ENCODE measurements at regions not wholly inside any gene's neighbourhood (a gene's known extent, or its start where the extent isn't known, plus 50 kb on each side); places are given as distances from the start of the nearest gene placed in this dataset.

DNA sequence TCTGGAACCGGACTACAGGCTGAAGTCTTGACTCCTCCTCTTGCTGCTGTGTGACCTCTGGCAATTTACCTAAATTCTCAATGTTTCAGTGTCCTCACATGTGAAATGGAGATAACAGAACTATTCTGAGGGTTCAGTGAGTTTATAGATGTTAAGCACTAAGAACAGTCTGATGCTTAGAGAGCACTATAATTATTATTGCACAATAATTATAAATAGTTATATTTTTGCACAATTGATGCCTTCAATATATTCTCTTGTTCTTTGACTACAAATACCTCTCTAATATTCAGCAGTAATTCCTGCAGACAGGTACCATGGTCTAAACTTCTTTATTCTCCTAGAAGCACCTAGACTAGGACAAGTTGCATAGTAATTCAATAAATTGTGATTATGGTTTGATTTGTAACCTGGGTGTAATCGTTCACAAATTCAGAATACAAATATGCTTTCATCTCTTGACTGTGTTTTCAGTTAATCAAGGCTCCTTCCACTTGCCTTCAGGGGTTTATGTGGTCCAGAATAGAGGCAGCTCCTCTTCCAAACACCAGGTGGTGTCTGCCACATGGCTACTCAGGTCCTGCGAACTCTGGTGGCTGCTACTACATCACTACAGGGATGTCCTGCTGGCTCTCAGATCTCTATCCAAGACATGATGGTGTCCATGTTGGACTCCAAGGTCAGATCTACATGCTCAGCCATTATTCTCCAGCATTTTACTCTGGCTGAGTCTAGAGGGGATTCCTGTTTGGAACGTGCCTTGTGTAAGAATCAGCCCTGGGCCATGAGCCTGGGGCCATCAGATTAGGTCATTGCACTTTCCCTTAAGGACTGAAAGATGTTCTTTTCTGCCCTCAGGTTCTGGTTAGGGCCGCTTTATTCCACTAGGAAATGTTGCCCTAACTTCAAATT lies 103.4 kb downstream of the QRFPR start:
- no peak for DNase-seq

DNA sequence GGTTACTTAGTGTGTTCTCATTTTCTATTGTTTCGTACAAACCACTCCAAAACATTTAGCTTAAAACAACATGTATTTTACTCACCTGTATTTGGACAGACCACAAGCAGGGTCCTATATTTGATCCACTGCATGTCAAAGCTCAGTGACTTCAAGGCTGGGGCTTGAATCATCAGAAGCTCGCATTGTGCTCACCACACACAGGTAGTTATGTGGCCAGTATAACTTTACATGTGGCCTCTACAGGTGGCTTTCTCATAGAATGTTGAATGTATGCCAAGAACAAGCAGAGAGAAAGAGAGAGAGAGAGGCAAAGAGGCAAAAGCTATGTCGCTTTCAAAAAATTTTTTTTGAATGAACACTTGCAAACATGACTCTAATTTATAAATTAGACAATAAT lies 107.6 kb downstream of the QRFPR start:
- DNase-seq, result no peak

DNA sequence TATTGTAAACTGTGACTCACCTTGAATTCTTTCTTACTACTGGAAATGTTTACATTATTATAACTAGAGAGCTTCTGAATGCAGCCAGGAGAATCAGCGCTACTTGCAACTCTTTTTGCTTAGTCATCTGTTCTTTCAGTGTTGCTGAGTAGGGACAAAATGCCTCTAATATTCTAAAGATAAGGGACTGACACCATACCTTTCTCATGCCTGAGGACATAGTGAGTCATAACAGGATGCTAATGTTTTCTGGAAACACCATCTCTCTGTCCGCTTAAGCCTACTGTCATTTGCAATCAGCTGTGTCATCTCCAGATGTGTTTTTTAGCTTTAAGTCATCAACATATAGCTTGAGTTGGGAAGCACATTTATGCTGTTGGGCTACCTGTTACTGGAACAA lies 108.3 kb downstream of the QRFPR start:
- no peak for DNase-seq

DNA sequence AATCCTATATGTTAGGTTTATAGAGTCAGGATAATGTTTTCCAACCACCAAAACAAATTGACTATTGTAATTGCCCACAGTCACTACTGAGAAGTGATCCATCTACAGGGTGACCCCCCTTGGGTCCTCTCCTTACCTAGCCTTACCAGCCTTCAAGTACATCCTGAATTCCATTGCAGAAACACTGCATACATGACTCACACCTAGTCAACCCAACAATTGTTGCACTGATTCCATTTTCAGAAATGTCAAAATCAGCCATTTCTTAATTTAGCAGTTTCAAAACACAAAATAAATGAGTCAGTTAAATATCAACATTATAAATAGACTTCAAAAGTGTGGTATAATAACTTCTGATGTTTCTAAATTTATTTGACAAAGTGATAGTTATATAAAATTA lies 106.3 kb upstream of the TNIP3 start:
- no peak for DNase-seq

DNA sequence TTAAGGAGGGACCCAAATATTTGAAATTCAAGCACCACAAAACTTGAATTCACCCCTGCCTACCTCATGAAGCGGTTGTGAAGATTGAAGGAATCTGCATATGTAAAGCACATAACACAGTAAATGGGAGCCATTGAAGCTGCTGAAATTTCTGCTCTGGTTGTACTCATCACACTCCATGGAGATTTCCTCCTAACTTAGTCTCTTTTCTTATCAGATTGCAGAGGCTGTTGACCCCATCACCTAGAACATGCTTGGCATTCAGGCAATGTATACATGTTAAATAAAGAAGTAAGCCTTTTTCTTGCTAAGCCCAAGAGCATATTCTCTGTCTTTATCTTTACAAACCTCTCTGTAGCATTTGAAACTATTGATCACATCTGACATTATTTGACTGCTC lies 104.9 kb upstream of the TNIP3 start:
- no peak for DNase-seq

DNA sequence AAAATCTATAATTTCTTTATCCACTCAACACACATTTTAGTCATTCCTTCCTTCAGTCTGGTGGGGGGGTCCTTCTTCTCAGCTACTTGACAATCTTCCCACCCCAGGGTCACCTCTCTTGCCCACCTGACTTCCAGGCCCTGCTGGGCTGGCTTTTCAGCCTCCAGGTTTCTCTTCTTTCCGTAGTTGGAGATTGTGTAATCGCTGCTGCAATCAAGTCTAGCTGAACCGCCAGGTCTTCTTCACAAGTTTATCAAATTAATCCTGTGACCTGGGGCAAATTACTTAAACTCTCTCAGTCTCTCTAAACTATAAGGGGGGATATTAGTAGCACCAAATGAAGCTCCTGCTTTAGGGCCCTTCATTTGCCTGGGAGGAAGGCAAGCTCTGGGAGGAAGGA lies 102.9 kb upstream of the TNIP3 start:
- no peak for DNase-seq

DNA sequence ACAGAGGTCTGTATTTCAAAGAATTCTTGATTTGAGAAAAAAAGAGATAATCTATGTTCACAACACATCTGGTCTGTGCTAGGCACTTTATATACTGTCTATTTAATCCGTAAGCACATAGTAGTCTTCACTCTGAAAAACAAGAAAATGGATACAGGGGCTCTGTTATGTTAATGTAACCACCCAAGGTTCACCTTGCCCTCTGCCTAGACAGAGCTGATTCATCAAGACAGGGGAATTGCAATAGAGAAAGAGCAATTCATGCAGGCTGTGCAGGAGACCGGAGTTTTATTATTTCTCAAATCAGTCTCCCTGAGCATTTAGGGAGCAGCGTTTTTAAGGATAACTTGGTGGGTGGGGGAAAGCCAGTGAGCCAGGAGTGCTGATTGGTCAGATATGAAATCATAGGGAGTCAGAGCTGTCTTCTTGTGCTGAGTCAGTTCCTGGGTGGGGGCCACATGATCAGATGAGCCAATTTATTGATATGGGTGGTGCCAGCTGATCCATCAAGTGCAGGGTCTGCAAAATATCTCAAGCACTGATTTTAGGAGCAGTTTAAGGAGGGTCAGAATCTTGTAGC lies 92.9 kb upstream of the TNIP3 start:
- no peak for DNase-seq

DNA sequence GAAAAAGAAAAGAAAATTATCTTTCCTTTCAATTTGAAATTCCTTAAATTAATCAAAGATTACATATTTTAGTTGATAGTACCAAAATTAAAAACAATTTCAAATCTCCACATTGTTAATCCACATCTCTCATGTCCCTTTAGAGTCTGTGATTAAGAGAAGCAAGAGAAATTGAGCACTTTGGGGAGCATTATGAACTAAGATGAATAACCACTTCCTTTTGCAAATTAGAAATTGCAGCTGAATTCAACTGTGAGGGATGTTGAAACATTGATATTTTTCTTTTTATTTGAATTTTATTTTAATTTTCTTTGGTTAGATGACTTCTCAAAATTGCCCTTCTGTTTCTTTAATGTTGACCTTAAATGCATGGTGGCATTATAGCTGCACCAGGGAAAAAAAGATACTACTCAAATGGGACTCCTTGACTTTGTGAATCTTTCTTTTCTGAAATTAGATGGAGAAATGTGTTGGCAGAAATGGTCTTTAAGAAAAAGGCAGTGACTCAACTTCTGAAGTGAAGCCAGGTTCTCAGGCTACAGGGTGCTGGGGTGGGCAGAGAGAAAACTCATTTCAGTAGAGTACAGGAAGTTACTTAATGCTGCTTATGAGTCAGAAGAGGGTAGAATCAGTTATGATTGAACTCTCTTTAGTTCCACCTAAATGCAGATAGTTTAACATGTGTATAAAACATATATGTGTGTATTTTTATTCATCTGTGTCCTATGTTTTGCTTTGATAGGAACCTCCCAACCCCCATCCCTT lies 92.0 kb upstream of the TNIP3 start:
- DNase-seq, result peak; percentile 86

DNA sequence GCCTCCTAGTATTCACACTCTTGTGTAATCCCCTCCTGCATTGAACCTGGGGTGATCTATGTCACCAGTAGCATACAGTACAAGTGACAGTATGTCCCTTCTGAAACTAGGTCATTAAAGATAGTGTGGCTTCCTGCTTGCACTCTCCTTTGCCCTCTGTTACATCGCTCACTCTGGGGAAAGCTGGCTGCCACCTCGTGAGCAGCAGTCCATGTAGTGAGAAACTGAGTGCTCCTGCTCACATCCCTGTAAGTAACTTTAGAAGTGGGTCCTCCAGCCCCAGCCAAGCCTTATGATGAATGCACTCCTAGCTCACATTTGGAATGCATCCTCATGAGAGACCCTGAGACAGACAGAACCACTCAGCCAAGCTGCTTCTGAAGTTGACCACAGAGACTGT lies 89.8 kb upstream of the TNIP3 start:
- DNase-seq, result no peak

DNA sequence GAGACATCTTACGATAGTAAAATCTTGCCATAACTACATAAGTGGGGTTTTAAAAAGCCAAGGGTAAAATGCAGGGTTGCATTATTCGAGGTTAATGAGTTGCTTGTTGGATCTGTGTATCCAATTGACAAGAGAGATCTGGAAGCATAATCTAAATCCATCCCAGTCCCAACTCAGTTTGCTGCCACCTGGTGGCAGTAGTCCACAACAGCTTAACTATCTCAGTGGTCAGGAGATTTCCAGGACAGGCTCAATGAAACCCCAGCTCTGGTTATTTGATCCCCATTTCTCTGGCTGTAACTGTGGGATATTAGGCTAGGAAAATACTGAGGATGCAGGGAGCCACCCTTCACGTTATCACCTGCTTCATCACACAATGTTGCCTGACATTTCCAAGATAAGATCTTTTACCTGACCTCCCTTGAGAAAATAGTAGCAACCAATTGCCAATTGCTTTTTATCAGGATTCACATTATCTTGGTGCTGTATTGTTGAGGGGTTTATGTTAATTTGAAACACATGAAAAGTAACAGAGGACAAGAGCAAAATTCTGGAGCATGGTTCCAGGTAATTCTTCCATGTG lies 88.2 kb upstream of the TNIP3 start:
- peak; percentile 68 for DNase-seq

DNA sequence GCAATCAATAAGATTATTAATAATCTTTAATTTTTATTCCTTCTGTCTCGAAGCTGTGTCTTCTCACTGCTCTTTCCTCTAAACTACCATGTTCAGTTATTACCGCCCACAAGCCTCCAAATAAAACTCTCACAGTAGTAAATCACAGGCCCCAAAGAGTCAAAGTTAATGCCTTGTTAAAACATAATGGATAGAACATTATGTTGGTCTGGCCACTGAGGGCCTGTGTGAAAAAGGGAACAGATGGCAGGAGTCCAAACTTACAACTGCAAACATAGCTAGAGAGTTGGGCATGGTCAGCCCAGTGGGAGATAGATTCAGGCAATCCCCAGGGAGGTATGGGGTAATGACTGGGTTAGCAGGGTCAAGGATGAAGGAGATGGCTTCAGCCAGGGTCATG lies 84.6 kb upstream of the TNIP3 start:
- DNase-seq, result no peak

DNA sequence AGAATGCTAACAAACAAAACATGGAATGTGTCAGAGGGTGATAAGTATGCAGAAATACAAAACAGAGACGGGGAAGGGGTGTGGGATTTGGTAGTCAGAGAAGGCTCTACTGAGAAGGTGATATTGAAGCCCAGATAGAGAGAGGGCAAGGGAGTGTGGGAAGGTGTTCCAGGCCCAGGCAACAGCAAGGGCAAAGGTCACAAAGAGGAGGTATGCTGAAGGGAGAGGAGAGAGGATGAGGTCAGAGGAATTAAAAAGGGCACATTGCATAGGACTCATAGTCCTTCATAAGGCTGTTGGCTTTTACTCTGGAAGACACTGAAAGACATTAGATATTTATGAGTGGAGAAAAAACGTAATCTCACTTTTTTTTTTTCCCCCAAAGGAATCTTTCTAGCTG lies 82.6 kb upstream of the TNIP3 start:
- DNase-seq, result no peak

DNA sequence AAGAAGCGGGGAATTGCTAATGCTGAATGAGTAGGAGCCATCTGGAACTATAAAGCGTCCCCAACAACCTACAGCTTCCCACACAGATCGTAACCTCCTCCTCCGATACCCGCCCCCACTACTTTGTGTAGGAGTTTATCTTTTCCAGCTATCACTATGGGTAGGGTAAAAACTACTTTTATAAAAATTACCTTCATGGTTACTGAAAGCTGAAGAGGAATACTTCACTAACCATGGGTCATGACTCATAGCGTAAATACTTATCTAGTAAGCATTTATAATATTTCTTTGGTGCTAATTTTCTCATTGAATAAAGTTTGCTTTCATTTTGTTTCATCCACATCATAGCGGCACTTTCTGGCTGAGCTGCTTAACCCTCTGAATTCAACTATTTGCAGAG lies 79.4 kb upstream of the TNIP3 start:
- DNase-seq, result peak; percentile 14

DNA sequence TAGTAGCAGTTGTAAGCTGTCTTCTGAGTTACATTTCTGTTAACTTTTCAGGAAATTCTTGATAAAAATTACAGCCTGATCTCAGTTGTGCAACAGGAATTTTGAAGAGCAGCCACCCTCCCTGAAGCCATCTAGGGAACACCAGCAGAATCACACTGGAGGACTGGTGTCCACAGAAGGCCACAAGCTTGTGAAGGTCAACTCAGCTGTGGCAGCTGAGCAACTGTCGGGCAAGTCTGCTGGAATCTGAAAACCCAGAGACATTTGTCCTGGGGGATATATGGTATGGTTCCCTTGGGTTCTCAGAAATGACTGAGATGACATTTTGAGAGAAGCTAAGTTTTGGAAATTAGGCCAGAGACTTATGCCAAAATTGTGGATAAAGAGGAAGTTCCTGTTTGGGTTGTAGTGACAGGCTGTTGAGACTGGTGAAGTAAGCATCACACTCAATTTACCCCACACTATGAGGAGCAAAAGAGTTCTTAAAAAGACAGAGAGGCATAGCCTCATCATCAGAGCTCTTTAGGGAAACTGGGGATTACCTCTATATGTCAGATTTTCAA lies 78.1 kb upstream of the TNIP3 start:
- no peak for DNase-seq

DNA sequence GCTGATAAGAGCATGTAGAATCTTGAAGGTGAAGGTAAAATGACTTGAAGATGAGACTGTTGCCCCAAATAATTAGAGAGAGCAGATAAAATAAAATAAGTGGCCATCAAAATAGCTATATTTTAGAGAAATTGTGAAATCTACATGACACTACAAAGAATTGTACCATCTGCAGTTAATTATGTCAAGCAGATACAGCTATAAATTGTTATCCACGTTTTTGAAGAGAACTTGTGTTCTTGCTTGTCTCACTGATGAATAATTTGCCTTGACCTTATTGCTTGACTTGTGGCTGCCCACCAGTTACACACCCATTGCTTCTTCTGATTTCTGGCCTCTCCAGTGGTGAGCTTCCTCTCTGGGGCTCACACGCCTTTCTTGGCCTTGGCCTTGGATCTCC lies 75.8 kb upstream of the TNIP3 start:
- no peak for DNase-seq

DNA sequence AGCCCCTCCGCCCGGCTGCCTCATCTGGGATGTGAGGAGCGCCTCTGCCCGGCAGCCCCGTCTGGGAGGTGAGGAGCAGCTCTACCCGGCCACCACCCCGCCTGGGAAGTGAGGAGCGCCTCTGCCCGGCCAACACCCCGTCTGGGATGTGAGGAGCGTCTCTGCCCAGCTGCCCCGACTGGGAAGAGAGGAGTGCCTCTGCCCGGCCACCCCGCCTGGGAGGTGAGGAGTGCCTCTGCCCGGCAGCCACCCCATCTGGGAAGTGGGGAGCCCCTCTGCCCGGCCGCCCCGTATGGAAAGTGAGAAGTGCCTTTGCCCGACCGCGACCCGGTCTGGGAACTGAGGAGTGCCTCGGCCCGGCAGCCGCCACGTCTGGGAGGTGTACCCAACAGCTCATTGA lies 74.3 kb upstream of the TNIP3 start:
- no peak for DNase-seq

DNA sequence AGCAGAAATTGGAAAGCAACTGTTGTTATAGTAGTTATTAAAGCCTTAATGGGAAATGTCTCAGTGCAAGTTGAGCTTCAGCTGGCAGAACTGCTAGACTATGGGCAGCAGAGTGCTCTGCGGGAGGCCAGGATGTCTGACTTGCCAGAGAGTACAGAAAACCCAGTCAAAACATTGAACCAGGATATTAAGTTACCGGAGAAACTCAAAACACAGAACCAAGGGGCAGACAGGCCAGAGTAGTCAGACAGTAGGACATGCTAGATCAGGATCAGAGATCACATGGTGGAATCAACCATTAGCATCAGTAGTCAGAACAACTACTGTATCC lies 72.9 kb upstream of the TNIP3 start:
- DNase-seq, result no peak

DNA sequence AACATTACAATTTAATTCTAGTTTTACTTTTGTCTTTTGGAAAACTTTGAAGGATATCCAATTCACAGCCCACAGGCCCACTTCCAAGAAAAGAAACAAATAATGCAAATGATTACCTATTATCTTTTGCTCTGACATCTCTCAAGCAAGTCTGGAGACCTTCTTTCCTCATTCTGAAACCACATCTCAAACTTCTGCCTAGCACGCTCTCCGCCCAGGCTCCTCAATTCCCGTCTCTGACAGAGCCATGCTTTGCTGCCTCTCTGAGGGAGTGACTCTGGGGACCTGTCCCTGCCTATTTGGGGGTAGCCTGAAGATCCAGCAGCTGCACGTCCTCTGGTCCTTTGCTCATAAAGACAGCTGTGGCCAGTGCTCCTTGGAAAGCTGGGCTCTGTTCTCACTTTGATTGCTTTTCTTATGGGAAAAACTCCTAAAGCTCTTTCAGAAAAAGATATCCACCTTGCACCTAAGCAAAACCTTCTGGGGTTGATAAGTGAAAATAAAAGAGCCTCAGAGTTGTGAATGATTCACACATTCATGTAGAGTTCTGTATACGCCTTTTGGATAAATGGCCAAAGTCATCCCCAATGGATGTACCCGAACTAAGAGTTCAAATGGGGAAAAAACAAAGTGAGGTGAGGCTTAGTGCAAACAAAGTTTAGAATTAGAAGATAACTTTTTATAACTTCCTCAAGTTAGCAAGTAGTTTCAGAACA lies 72.4 kb upstream of the TNIP3 start:
- DNase-seq, result no peak

DNA sequence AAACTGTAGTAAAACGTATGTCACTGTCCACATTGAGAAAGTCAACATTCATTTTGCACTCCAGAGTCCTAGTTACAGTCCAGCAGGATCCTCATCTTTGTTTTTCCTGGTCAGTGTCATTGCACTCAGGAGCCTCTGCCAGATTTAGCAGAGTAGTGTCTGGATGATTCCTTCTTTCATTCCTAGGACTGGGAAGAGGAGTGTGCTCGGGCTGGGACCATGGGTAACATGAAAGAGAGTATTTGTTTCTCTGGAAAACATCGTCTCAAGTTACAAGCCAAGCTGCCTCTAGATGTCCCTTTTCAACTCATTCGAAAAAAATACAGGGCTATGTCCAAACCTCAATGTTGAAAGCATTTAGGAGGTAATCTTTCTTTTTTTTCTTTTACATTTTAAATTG lies 69.9 kb upstream of the TNIP3 start:
- DNase-seq, result no peak

DNA sequence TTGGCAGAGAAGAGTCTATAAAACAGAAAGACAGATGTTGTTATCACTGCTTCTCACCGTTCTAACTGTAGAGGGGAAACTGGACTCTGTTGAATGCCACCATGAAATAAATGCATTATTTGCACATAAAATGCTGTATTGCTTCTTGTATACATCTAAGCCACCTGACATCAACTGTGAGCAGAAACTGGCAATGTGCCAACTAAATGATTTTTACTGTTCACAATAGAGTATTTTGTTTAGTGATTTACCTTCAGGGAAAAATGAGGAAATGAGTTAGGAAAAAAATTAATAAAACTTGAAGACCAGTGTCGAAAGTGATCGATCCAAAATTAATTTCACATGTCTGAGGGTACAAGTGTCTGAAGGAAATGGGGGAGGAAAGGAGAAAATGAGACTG lies 65.9 kb upstream of the TNIP3 start:
- no peak for DNase-seq

DNA sequence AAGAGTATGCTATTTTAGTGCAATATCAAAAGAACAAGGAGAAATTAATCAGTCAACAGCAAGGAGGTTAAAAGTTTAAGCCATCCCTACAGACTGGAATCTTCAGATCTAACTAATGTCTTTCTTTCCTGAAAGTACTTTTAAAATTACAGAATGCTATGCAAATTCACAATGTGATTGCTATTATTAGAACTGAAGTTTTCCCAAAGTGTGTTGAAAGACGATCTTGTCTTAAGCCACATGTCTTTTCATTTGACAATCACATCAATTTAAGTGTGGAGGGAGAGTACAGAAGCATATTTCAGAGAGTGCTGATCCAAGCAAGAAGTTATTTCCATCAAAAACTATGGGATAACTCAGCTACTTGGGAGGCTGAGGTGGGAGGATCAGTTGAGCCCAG lies 64.7 kb upstream of the TNIP3 start:
- no peak for DNase-seq

DNA sequence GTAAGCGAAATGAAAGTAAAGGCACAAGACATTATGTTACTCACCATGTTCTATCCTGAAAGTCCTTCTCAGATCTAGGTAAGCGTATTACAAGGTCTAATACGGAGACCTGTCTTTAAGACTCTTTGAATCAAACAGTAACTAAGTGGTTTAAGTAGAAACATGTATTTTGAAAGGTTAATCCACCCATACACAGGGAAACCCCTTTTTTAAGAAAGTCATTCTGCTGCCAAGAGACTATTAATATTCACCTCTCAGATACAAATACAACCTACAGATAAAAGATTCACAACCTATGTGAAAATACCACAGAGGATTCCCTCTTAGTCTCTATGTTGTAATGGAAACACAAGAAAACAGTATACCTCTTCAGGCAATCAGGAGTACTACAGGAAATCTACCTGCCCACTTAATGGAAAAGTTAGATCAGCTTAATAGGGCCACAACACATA lies 63.2 kb upstream of the TNIP3 start:
- DNase-seq, result no peak

Data from fibroblast of skin of scalp (primary cell).